ENCODE measurements at regions not wholly inside any gene's neighbourhood (a gene's known extent, or its start where the extent isn't known, plus 50 kb on each side); places are given as distances from the start of the nearest gene placed in this dataset.
"Not testable (repeated sequence)": the region's sequence is repeated elsewhere in the genome, so short reads cannot be mapped to it uniquely, and the experiment has no call there.

- H3K27me3 ChIP-seq (ENCODE audit: control insufficient read depth in 1 of 2, insufficient read depth in 1 of 2, low read length in 2 of 2) = peaks cover 2 to 14% of the 10 kb centered on the region in 2 experiments
- H3K36me3 ChIP-seq (ENCODE audit: control insufficient read depth in 1 of 2, insufficient read depth in 2 of 2, low read depth in 1 of 2, low read length in 2 of 2) = no peaks in the 10 kb centered on the region
- H3K9ac ChIP-seq (ENCODE audit: low read length) = no peak overlapping the region
- no peak overlapping the region for H3K4me3 ChIP-seq (ENCODE audit: insufficient read depth in 1 of 2, low read depth in 1 of 2, low read length in 2 of 2)
- no peak overlapping the region for H4K91ac ChIP-seq (ENCODE audit: low read length)
- H2BK5ac ChIP-seq (ENCODE audit: low read depth, low read length, poor library complexity, severe bottlenecking) = no peak overlapping the region
- H3K4me1 ChIP-seq (ENCODE audit: control insufficient read depth, insufficient read depth, low read depth, low read length) = peaks cover 3% of the 10 kb centered on the region
- WGBS = no CpG with 5 or more reads among the region's 1 CpG
- no peak overlapping the region for H2AK5ac ChIP-seq (ENCODE audit: low read length, severe bottlenecking)
- H4K8ac ChIP-seq (ENCODE audit: low read length) = no peak overlapping the region
- DNase-seq = no peak
- no peak overlapping the region for H3K27ac ChIP-seq (ENCODE audit: low read length, poor library complexity, severe bottlenecking)
- H3K4ac ChIP-seq (ENCODE audit: low read depth in 1 of 2, low read length in 2 of 2) = no peak overlapping the region
- H2AFZ ChIP-seq (ENCODE audit: low read depth, low read length) = no peak overlapping the region
- H3K23ac ChIP-seq (ENCODE audit: low read length in 2 of 2) = no peak overlapping the region
- H2BK15ac ChIP-seq (ENCODE audit: low read depth, poor library complexity, severe bottlenecking) = no peak overlapping the region
- H3K9me3 ChIP-seq (ENCODE audit: control insufficient read depth, low read length) = no peaks in the 10 kb centered on the region
- H2BK120ac ChIP-seq (ENCODE audit: low read depth, low read length) = no peak overlapping the region
- no peak overlapping the region for H3K18ac ChIP-seq (ENCODE audit: low read depth in 1 of 2, low read length in 2 of 2)
- H2BK12ac ChIP-seq (ENCODE audit: low read length in 2 of 2) = no peak overlapping the region
- no peak overlapping the region for H3K4me2 ChIP-seq (ENCODE audit: low read length, poor library complexity, severe bottlenecking)
- H3K79me1 ChIP-seq (replicated peaks; ENCODE audit: low read length, poor library complexity, severe bottlenecking) = no peaks in the 10 kb centered on the region
- no peak overlapping the region for H3K14ac ChIP-seq (ENCODE audit: low read length in 2 of 2)
Measured at GRCh38 chr18:57942493-57942892, 101.5 kb upstream of the NEDD4L start.

DNA sequence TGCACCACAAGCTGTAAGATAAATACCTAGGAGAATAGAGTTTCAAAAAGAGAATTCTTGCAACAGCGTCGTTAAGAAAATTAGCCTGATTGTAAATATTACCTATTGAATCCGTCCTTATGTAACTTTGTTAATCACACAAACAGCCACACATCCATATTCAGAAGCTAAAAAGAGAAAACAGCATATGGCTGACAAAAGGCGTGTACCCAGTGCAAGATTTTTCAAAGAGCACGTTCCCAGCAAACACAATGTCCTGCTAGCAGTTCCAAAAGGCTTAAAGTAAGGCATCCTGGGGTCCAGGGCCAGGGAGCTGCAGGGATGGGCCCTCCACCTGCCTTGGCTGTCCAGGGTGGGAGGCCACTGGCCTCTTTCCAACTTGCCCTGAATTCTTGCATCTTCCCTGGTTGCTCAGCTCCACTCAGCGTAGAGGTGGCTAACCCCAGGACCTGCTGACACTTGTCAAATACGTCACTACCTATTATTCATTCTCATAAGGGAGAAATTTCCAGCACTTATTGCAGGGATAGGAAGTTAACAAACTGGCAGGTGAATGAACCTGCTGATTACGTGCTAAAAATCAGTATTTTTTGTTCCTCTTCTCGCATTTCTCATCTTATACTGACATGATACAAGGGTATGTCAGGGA lies 102.1 kb upstream of the NEDD4L start:
- H2BK12ac ChIP-seq (ENCODE audit: low read length in 2 of 2) = no peak overlapping the region
- H4K91ac ChIP-seq (ENCODE audit: low read length) = no peak overlapping the region
- peaks cover 3% of the 10 kb centered on the region for H3K4me1 ChIP-seq (ENCODE audit: control insufficient read depth, insufficient read depth, low read depth, low read length)
- H3K79me1 ChIP-seq (replicated peaks; ENCODE audit: low read length, poor library complexity, severe bottlenecking) = no peaks in the 10 kb centered on the region
- peak overlapping the region in 1 of 2 experiments; percentile 61 for H3K14ac ChIP-seq (ENCODE audit: low read length in 2 of 2)
- H3K4ac ChIP-seq (ENCODE audit: low read depth in 1 of 2, low read length in 2 of 2) = no peak overlapping the region
- no peaks in the 10 kb centered on the region for H3K9me3 ChIP-seq (ENCODE audit: control insufficient read depth, low read length)
- H3K9ac ChIP-seq (ENCODE audit: low read length) = no peak overlapping the region
- no peak overlapping the region for H2AK5ac ChIP-seq (ENCODE audit: low read length, severe bottlenecking)
- no peak overlapping the region for H3K23ac ChIP-seq (ENCODE audit: low read length in 2 of 2)
- H2BK120ac ChIP-seq (ENCODE audit: low read depth, low read length) = no peak overlapping the region
- 82% methylated on average over 6 of the region's 9 CpGs for WGBS
- H3K27ac ChIP-seq (ENCODE audit: low read length, poor library complexity, severe bottlenecking) = no peak overlapping the region
- H2BK15ac ChIP-seq (ENCODE audit: low read depth, poor library complexity, severe bottlenecking) = no peak overlapping the region
- no peak for DNase-seq
- no peak overlapping the region for H4K8ac ChIP-seq (ENCODE audit: low read length)
- peaks cover 3 to 14% of the 10 kb centered on the region in 2 experiments for H3K27me3 ChIP-seq (ENCODE audit: control insufficient read depth in 1 of 2, insufficient read depth in 1 of 2, low read length in 2 of 2)
- H3K36me3 ChIP-seq (ENCODE audit: control insufficient read depth in 1 of 2, insufficient read depth in 2 of 2, low read depth in 1 of 2, low read length in 2 of 2) = no peaks in the 10 kb centered on the region
- H3K4me2 ChIP-seq (ENCODE audit: low read length, poor library complexity, severe bottlenecking) = no peak overlapping the region
- H3K18ac ChIP-seq (ENCODE audit: low read depth in 1 of 2, low read length in 2 of 2) = no peak overlapping the region
- no peak overlapping the region for H2BK5ac ChIP-seq (ENCODE audit: low read depth, low read length, poor library complexity, severe bottlenecking)
- no peak overlapping the region for H3K4me3 ChIP-seq (ENCODE audit: insufficient read depth in 1 of 2, low read depth in 1 of 2, low read length in 2 of 2)
- H2AFZ ChIP-seq (ENCODE audit: low read depth, low read length) = no peak overlapping the region

GRCh38 chr18:57940166-57940660 lies 103.8 kb upstream of the NEDD4L start:
- Histone ChIP-seq H3K27ac (ENCODE audit: low read length, poor library complexity, severe bottlenecking) (no peak overlapping the region), H3K9ac (ENCODE audit: low read length) (no peak overlapping the region), H3K4me3 (ENCODE audit: insufficient read depth in 1 of 2, low read depth in 1 of 2, low read length in 2 of 2) (no peak overlapping the region), H4K8ac (ENCODE audit: low read length) (no peak overlapping the region), H3K4ac (ENCODE audit: low read depth in 1 of 2, low read length in 2 of 2) (no peak overlapping the region), H2BK120ac (ENCODE audit: low read depth, low read length) (no peak overlapping the region), H3K9me3 (ENCODE audit: control insufficient read depth, low read length) (no peaks in the 10 kb centered on the region), H2BK12ac (ENCODE audit: low read length in 2 of 2) (no peak overlapping the region), H3K14ac (ENCODE audit: low read length in 2 of 2) (no peak overlapping the region), H3K27me3 (ENCODE audit: control insufficient read depth in 1 of 2, insufficient read depth in 1 of 2, low read length in 2 of 2) (peaks cover 3 to 14% of the 10 kb centered on the region in 2 experiments), H4K91ac (ENCODE audit: low read length) (no peak overlapping the region), H2AFZ (ENCODE audit: low read depth, low read length) (no peak overlapping the region), H3K4me1 (ENCODE audit: control insufficient read depth, insufficient read depth, low read depth, low read length) (peaks cover 3% of the 10 kb centered on the region), H3K18ac (ENCODE audit: low read depth in 1 of 2, low read length in 2 of 2) (no peak overlapping the region), H2AK5ac (ENCODE audit: low read length, severe bottlenecking) (no peak overlapping the region), H2BK5ac (ENCODE audit: low read depth, low read length, poor library complexity, severe bottlenecking) (no peak overlapping the region), H3K79me1 (replicated peaks; ENCODE audit: low read length, poor library complexity, severe bottlenecking) (no peaks in the 10 kb centered on the region), H3K36me3 (ENCODE audit: control insufficient read depth in 1 of 2, insufficient read depth in 2 of 2, low read depth in 1 of 2, low read length in 2 of 2) (no peaks in the 10 kb centered on the region), H2BK15ac (ENCODE audit: low read depth, poor library complexity, severe bottlenecking) (no peak overlapping the region), H3K4me2 (ENCODE audit: low read length, poor library complexity, severe bottlenecking) (no peak overlapping the region), H3K23ac (ENCODE audit: low read length in 2 of 2) (no peak overlapping the region)
- 96% methylated on average over 5 of the region's 5 CpGs for WGBS
- DNase-seq = no peak

DNA sequence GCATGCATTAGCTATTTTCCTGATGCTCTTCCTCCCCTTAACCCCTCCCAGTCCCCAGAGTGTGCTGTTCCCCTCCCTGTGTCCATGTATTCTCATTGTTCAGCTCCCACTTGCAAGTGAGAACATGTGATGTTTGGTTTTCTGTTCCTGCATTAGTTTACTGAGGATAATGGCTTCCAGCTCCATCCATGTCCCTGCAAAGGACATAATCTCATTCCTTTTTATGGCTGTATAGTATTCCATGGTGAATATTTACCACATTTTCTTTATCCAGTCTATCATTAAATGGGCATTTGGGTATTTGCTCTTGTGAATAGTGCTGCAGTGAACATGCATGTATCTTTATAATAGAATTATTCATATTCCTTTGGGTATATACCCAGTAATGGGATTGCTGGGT lies 109.7 kb upstream of the NEDD4L start:
- H3K27ac ChIP-seq (ENCODE audit: low read length, poor library complexity, severe bottlenecking); H3K4ac ChIP-seq (ENCODE audit: low read depth in 1 of 2, low read length in 2 of 2); H3K4me3 ChIP-seq (ENCODE audit: insufficient read depth in 1 of 2, low read depth in 1 of 2, low read length in 2 of 2); H2AFZ ChIP-seq (ENCODE audit: low read depth, low read length); H2BK120ac ChIP-seq (ENCODE audit: low read depth, low read length); H3K36me3 ChIP-seq (ENCODE audit: control insufficient read depth in 1 of 2, insufficient read depth in 2 of 2, low read depth in 1 of 2, low read length in 2 of 2); H2BK5ac ChIP-seq (ENCODE audit: low read depth, low read length, poor library complexity, severe bottlenecking); DNase-seq; H3K9me3 ChIP-seq (ENCODE audit: control insufficient read depth, low read length); H3K23ac ChIP-seq (ENCODE audit: low read length in 2 of 2); H3K9ac ChIP-seq (ENCODE audit: low read length); H3K18ac ChIP-seq (ENCODE audit: low read depth in 1 of 2, low read length in 2 of 2); H3K27me3 ChIP-seq (ENCODE audit: control insufficient read depth in 1 of 2, insufficient read depth in 1 of 2, low read length in 2 of 2); H3K79me1 ChIP-seq (replicated peaks; ENCODE audit: low read length, poor library complexity, severe bottlenecking); H4K8ac ChIP-seq (ENCODE audit: low read length); H2BK12ac ChIP-seq (ENCODE audit: low read length in 2 of 2); H2AK5ac ChIP-seq (ENCODE audit: low read length, severe bottlenecking); H3K4me1 ChIP-seq (ENCODE audit: control insufficient read depth, insufficient read depth, low read depth, low read length); H3K4me2 ChIP-seq (ENCODE audit: low read length, poor library complexity, severe bottlenecking); H4K91ac ChIP-seq (ENCODE audit: low read length); H3K14ac ChIP-seq (ENCODE audit: low read length in 2 of 2); H2BK15ac ChIP-seq (ENCODE audit: low read depth, poor library complexity, severe bottlenecking): not testable (repeated sequence)

Data from mesenchymal stem cell (in vitro differentiated cells and primary cell).